WTC11 (cell line): ENCODE measurements at regions not wholly inside any gene's neighbourhood (a gene's known extent, or its start where the extent isn't known, plus 50 kb on each side); places are given as distances from the start of the nearest gene placed in this dataset.

Experiments used
- ATAC-seq: fragments of 200-7000 bp; cut with Tn5 transposase; 2 replicates; pipeline ENCODE4 v1.10.0; 2021; ENCODE audit warnings: mild to moderate bottlenecking, moderate library complexity
- CTCF ChIA-PET: fragments of 300-600 bp; sonication (Branson Sonifier 250); formaldehyde crosslinking; loops from one replicate; lab custom pipeline; 2021; ENCODE audit warnings: antibody characterized with exemption; lab: Charles Lee
- POLR2A ChIA-PET: fragments of 350-600 bp; sonication (Branson Sonifier 250); formaldehyde crosslinking; loops from one replicate; lab custom pipeline; 2021; ENCODE audit warnings: antibody characterized with exemption; lab: Charles Lee
- DNase-seq: peaks from one replicate; pipeline ENCODE4 v3.0.0; 2021; ENCODE audit warnings: low spot score
- H3K27ac Mint-ChIP-seq: 2 replicates; pipeline ENCODE4 v1.8.0; 2021; ENCODE audit warnings: mixed read lengths
- H3K27me3 Mint-ChIP-seq: 2 replicates; pipeline ENCODE4 v1.8.0; 2021; ENCODE audit warnings: low read depth, mild to moderate bottlenecking, moderate library complexity, mixed read lengths
- H3K36me3 Mint-ChIP-seq: 2 replicates; pipeline ENCODE4 v1.8.0; 2021; ENCODE audit warnings: mixed read lengths
- H3K4me1 Mint-ChIP-seq: 2 replicates; pipeline ENCODE4 v1.8.0; 2022; ENCODE audit warnings: mixed read lengths
- H3K4me3 Mint-ChIP-seq: 2 replicates; pipeline ENCODE4 v1.8.0; 2021; ENCODE audit warnings: mild to moderate bottlenecking, moderate library complexity, mixed read lengths
- H3K9me3 Mint-ChIP-seq: 2 replicates; pipeline ENCODE4 v1.8.0; 2021; ENCODE audit warnings: mixed read lengths
- AFF4 ChIP-seq: sonication (generic); formaldehyde crosslinking; IDR thresholded peaks from 2 replicates; pipeline ENCODE4 v1.8.1; 2023; ENCODE audit warnings: mild to moderate bottlenecking, missing genetic modification reagents, borderline replicate concordance
- ATF2 ChIP-seq: sonication (generic); formaldehyde crosslinking; IDR thresholded peaks from 2 replicates; pipeline ENCODE4 v1.8.1; 2022; ENCODE audit warnings: low read depth, missing genetic modification reagents, borderline replicate concordance
- CREM ChIP-seq: sonication (generic); formaldehyde crosslinking; IDR thresholded peaks from 2 replicates; pipeline ENCODE4 v1.8.1; 2022; ENCODE audit warnings: mild to moderate bottlenecking, missing genetic modification reagents, moderate library complexity
- GTF2I ChIP-seq: fragments of 250-450 bp; sonication (Bioruptor Pico); conservative IDR thresholded peaks from 2 replicates; pipeline ENCODE4 v1.4.0; 2021; ENCODE audit warnings: mild to moderate bottlenecking
- IRF2 ChIP-seq: sonication (generic); formaldehyde crosslinking; IDR thresholded peaks from 2 replicates; pipeline ENCODE4 v1.8.0; 2022; ENCODE audit warnings: low read depth, missing genetic modification reagents, borderline replicate concordance
- JUN ChIP-seq: sonication (generic); formaldehyde crosslinking; IDR thresholded peaks from 2 replicates; pipeline ENCODE4 v1.8.0; 2023; ENCODE audit warnings: mild to moderate bottlenecking, missing genetic modification reagents
- MYBL2 ChIP-seq: sonication (generic); formaldehyde crosslinking; IDR thresholded peaks from 2 replicates; pipeline ENCODE4 v1.8.1; 2023; ENCODE audit warnings: mild to moderate bottlenecking, moderate library complexity, missing genetic modification reagents
- NR3C1 ChIP-seq: sonication (generic); formaldehyde crosslinking; conservative IDR thresholded peaks from 2 replicates; pipeline ENCODE4 v1.8.1; 2023; ENCODE audit warnings: low read depth, mild to moderate bottlenecking, missing genetic modification reagents
- PRRX2 ChIP-seq: fragments of 250-450 bp; sonication (Bioruptor Pico); IDR thresholded peaks from 2 replicates; pipeline ENCODE4 v1.8.0; 2021; ENCODE audit warnings: mild to moderate bottlenecking
- SOX15 ChIP-seq: fragments of 250-450 bp; sonication (Bioruptor Pico); IDR thresholded peaks from 2 replicates; pipeline ENCODE4 v1.9.0; 2021; ENCODE audit warnings: mild to moderate bottlenecking
- ZNF138 ChIP-seq: sonication (generic); formaldehyde crosslinking; conservative IDR thresholded peaks from 2 replicates; pipeline ENCODE4 v1.8.1; 2022; ENCODE audit warnings: mild to moderate bottlenecking, moderate library complexity, missing genetic modification reagents
- ZNF219 ChIP-seq: sonication (generic); formaldehyde crosslinking; IDR thresholded peaks from 2 replicates; pipeline ENCODE4 v1.8.0; 2023; ENCODE audit warnings: missing genetic modification reagents, mild to moderate bottlenecking, borderline replicate concordance
- ZNF232 ChIP-seq: sonication (generic); formaldehyde crosslinking; IDR thresholded peaks from 2 replicates; pipeline ENCODE4 v1.8.0; 2022; ENCODE audit warnings: mild to moderate bottlenecking, missing genetic modification reagents
- ZNF416 ChIP-seq: fragments of 250-450 bp; sonication (Bioruptor Pico); IDR thresholded peaks from 2 replicates; pipeline ENCODE4 v1.9.0; 2021; ENCODE audit warnings: mild to moderate bottlenecking, inconsistent platforms
- ZNF423 ChIP-seq: fragments of 250-450 bp; sonication (Bioruptor Pico); IDR thresholded peaks from 2 replicates; pipeline ENCODE4 v2.1.2; 2022; ENCODE audit warnings: mild to moderate bottlenecking, moderate library complexity
- ZNF532 ChIP-seq: fragments of 250-450 bp; sonication (Bioruptor Pico); IDR thresholded peaks from 2 replicates; pipeline ENCODE4 v1.9.0; 2021; ENCODE audit warnings: mild to moderate bottlenecking, borderline replicate concordance
- TF ChIP-seq, protein P1 (sequence below): sonication (generic); formaldehyde crosslinking; IDR thresholded peaks from 2 replicates; pipeline ENCODE4 v1.8.0; 2022; ENCODE audit warnings: mild to moderate bottlenecking, missing genetic modification reagents
- TF ChIP-seq, protein P2 (sequence below): sonication (generic); formaldehyde crosslinking; IDR thresholded peaks from 2 replicates; pipeline ENCODE4 v1.8.0; 2022; ENCODE audit warnings: mild to moderate bottlenecking, missing genetic modification reagents
- TF ChIP-seq, protein P3 (sequence below): sonication (generic); formaldehyde crosslinking; IDR thresholded peaks from 2 replicates; pipeline ENCODE4 v1.8.1; 2023; ENCODE audit warnings: mild to moderate bottlenecking, moderate library complexity, missing genetic modification reagents
- TF ChIP-seq, protein P4 (sequence below): sonication (generic); formaldehyde crosslinking; IDR thresholded peaks from 2 replicates; pipeline ENCODE4 v1.8.1; 2022; ENCODE audit warnings: missing genetic modification reagents, borderline replicate concordance

DNA sequence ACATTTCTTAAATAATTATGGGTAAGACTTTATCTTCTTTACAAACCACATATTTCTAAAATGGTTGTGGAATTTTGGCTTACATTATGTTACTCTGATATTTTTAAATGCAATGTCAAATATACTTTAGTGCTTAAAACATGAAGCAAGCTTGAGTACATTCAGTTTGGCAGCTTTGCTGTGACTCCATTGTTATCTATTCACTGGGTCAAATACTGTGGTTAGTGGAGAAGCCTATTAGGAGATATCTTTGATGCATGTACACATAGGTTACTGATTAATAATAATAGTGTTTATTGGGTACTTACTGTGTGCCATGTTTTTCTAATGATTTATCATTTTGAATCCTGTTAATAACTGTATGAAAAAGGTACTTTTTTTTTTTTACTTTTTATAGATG lies 520.4 kb upstream of the B3GALT2 start:
- Mint-ChIP-seq H3K4me1 (no peaks in the 10 kb centered on the region), H3K4me3 (no peak overlapping the region), H3K27ac (no peak overlapping the region), H3K9me3 (no peaks in the 10 kb centered on the region), H3K27me3 (no peaks in the 10 kb centered on the region), H3K36me3 (no peaks in the 10 kb centered on the region)
- DNase-seq: no peak
- TF ChIP-seq ZNF423 (CRISPR knock-in tag) (no peak), ZNF138 (CRISPR knock-in tag) (no peak), GTF2I (CRISPR knock-in tag) (no peak), ZNF219 (CRISPR knock-in tag) (no peak), ATF2 (CRISPR knock-in tag) (no peak), AFF4 (no peak)
- TF ChIP-seq, protein P1, sequence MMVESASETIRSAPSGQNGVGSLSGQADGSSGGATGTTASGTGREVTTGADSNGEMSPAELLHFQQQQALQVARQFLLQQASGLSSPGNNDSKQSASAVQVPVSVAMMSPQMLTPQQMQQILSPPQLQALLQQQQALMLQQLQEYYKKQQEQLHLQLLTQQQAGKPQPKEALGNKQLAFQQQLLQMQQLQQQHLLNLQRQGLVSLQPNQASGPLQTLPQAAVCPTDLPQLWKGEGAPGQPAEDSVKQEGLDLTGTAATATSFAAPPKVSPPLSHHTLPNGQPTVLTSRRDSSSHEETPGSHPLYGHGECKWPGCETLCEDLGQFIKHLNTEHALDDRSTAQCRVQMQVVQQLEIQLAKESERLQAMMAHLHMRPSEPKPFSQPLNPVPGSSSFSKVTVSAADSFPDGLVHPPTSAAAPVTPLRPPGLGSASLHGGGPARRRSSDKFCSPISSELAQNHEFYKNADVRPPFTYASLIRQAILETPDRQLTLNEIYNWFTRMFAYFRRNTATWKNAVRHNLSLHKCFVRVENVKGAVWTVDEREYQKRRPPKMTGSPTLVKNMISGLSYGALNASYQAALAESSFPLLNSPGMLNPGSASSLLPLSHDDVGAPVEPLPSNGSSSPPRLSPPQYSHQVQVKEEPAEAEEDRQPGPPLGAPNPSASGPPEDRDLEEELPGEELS (CRISPR knock-in tag): no peak
- ChIA-PET CTCF (no interaction called here), POLR2A (no interaction called here)
- ATAC-seq: no peak

DNA sequence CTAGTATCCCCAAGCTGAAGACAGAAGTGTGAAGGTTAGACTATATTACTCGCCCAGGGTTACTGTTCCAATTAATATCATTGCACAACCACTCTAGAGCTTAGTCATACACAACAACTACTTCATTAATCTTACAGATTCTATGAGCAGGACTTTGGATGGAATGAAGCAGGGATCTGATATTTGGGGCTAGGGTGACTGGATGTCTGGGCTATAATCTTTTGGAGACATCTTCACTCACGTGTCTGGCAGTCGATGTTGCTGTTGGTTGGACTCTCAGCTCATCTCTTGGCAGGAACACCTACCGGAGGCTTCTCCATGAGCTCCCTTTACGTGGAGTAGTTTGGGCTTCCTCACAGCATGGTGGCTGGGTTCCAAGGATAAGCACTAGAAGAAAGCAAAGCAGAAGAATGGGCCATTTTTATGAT lies 519.2 kb upstream of the B3GALT2 start:
- Mint-ChIP-seq H3K4me3 (no peak overlapping the region), H3K9me3 (no peaks in the 10 kb centered on the region), H3K27me3 (no peaks in the 10 kb centered on the region), H3K36me3 (no peaks in the 10 kb centered on the region), H3K27ac (no peak overlapping the region), H3K4me1 (no peaks in the 10 kb centered on the region)
- ATAC-seq (no peak), DNase-seq (no peak)
- CTCF ChIA-PET: no interaction called here
- POLR2A ChIA-PET: no interaction called here
- TF ChIP-seq ZNF532 (CRISPR knock-in tag) (no peak), SOX15 (CRISPR knock-in tag) (no peak), MYBL2 (CRISPR knock-in tag) (no peak), ZNF232 (no peak), JUN (no peak), ZNF416 (CRISPR knock-in tag) (no peak), CREM (CRISPR knock-in tag) (no peak), PRRX2 (CRISPR knock-in tag) (no peak), NR3C1 (CRISPR knock-in tag) (no peak), ZNF423 (CRISPR knock-in tag) (no peak), IRF2 (no peak)
- TF ChIP-seq, protein P2, sequence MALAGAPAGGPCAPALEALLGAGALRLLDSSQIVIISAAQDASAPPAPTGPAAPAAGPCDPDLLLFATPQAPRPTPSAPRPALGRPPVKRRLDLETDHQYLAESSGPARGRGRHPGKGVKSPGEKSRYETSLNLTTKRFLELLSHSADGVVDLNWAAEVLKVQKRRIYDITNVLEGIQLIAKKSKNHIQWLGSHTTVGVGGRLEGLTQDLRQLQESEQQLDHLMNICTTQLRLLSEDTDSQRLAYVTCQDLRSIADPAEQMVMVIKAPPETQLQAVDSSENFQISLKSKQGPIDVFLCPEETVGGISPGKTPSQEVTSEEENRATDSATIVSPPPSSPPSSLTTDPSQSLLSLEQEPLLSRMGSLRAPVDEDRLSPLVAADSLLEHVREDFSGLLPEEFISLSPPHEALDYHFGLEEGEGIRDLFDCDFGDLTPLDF (CRISPR knock-in tag): no peak
- TF ChIP-seq, protein P3, sequence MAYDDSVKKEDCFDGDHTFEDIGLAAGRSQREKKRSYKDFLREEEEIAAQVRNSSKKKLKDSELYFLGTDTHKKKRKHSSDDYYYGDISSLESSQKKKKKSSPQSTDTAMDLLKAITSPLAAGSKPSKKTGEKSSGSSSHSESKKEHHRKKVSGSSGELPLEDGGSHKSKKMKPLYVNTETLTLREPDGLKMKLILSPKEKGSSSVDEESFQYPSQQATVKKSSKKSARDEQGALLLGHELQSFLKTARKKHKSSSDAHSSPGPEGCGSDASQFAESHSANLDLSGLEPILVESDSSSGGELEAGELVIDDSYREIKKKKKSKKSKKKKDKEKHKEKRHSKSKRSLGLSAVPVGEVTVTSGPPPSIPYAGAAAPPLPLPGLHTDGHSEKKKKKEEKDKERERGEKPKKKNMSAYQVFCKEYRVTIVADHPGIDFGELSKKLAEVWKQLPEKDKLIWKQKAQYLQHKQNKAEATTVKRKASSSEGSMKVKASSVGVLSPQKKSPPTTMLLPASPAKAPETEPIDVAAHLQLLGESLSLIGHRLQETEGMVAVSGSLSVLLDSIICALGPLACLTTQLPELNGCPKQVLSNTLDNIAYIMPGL: no peak
- TF ChIP-seq, protein P4, sequence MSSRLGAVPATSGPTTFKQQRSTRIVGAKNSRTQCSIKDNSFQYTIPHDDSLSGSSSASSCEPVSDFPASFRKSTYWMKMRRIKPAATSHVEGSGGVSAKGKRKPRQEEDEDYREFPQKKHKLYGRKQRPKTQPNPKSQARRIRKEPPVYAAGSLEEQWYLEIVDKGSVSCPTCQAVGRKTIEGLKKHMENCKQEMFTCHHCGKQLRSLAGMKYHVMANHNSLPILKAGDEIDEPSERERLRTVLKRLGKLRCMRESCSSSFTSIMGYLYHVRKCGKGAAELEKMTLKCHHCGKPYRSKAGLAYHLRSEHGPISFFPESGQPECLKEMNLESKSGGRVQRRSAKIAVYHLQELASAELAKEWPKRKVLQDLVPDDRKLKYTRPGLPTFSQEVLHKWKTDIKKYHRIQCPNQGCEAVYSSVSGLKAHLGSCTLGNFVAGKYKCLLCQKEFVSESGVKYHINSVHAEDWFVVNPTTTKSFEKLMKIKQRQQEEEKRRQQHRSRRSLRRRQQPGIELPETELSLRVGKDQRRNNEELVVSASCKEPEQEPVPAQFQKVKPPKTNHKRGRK (CRISPR knock-in tag): no peak
